Astrocyte of the cerebellum (primary cell): ENCODE measurements at regions not wholly inside any gene's neighbourhood (a gene's known extent, or its start where the extent isn't known, plus 50 kb on each side); places are given as distances from the start of the nearest gene placed in this dataset.

Experiments used
- DNase-seq: peaks from one replicate; pipeline ENCODE4 v3.0.0-alpha.2; 2011; ENCODE audit warnings: low read depth
- H3K4me3 ChIP-seq: 2 replicates; pipeline ENCODE4 v1.5.1; 2011; ENCODE audit warnings: mild to moderate bottlenecking, low read depth, low read length, moderate library complexity
- CTCF ChIP-seq: IDR thresholded peaks from 2 replicates; pipeline ENCODE4 v1.5.1; 2012; ENCODE audit warnings: low read length, low read depth, moderate library complexity, mild to moderate bottlenecking; ENCODE audit errors: missing control alignments
- in situ Hi-C: cut with HindIII; loops from 2 replicates; pipeline ENCODE4 v1.10.0; 2017; ENCODE audit warnings: low sequenced_read_pairs

DNA sequence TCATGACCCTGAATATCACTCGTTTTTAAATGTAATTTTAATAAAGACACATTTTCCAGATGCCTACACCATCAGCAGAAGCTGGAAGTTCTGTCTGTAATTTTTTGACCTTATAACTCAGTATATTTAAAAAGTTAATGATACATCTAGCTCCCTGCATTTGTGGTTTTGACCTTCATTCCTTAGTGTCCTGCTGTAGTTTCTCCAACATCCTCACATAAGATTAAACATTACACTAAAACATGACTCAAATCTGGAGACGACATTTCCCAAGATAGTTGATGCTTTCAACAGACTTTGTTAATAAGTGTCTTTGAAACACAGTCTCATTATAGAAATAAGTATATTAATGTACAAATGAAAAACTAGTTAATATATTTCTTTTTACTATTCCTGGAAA is 363.1 kb downstream of the POM121L12 start:
- no peak for TF ChIP-seq CTCF
- DNase-seq, result no peak
- no peak overlapping the region for H3K4me3 ChIP-seq
- in situ Hi-C loops, result no loop called here

DNA sequence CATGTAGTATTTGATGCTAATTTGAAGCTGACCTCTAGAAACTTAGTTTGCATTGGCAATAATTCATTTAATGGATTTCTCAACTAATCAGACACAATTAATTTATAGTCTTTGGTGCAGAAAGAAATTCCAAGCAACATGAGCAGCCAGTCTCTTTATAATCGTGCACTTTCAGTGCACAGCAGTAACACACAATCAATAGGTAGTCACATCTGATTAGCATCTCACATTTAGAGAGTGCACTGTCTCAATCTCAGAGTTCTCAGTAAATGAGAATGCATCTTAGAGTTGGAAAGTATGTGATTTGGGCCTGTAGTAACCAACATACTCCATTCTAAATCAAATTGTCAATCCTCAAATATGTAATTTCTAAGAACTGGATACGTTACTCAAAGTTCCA is 377.6 kb downstream of the POM121L12 start:
- TF ChIP-seq CTCF, result no peak
- in situ Hi-C loops, result no loop called here
- H3K4me3 ChIP-seq, result no peak overlapping the region
- DNase-seq, result no peak

DNA sequence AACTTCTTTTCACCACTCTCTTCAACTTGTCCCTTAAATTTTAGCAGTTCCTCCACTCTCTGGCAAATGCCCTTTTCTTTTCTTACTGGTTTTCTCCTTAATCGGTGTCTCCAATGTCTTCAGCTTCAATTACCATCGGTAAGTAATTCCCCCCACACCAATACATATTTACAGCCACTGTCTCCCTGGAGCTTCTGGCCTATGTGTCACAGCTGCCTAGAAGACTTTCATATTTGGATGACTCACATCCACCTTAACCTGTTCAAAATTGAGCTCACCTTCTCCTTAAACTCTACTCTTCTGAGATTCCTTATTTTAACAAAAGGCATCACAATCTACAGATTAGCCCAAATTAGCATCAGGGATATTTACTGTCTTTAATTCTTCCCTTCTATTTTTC is 380.4 kb downstream of the POM121L12 start:
- no peak for TF ChIP-seq CTCF
- in situ Hi-C loops, result no loop called here
- H3K4me3 ChIP-seq, result no peak overlapping the region
- no peak for DNase-seq

GRCh38 chr7:53418834-53419482 is 383.5 kb downstream of the POM121L12 start:
- in situ Hi-C loops, result no loop called here
- no peak overlapping the region for H3K4me3 ChIP-seq
- DNase-seq, result no peak
- TF ChIP-seq CTCF, result no peak

- TF ChIP-seq CTCF, result no peak
- H3K4me3 ChIP-seq, result no peak overlapping the region
- in situ Hi-C loops, result no loop called here
- DNase-seq, result no peak
Measured at GRCh38 chr7:53420550-53420949, 385.1 kb downstream of the POM121L12 start.

GRCh38 chr7:53422291-53422690 is 386.9 kb downstream of the POM121L12 start:
- no peak for TF ChIP-seq CTCF
- DNase-seq, result no peak
- no peak overlapping the region for H3K4me3 ChIP-seq
- in situ Hi-C loops, result no loop called here
